Non-pigmented ciliary epithelial cell (primary cell): ENCODE measurements at regions not wholly inside any gene's neighbourhood (a gene's known extent, or its start where the extent isn't known, plus 50 kb on each side); places are given as distances from the start of the nearest gene placed in this dataset.

Experiments used
- DNase-seq: peaks from one replicate; pipeline ENCODE4 v3.0.0-alpha.2; 2010; ENCODE audit warnings: low read depth

- no peak for DNase-seq
These were observed 113.7 kb upstream of the DHX40 start for GRCh38 chr17:59451706-59452105.

GRCh38 chr17:59454633-59455105 is 110.7 kb upstream of the DHX40 start:
- no peak for DNase-seq

DNA sequence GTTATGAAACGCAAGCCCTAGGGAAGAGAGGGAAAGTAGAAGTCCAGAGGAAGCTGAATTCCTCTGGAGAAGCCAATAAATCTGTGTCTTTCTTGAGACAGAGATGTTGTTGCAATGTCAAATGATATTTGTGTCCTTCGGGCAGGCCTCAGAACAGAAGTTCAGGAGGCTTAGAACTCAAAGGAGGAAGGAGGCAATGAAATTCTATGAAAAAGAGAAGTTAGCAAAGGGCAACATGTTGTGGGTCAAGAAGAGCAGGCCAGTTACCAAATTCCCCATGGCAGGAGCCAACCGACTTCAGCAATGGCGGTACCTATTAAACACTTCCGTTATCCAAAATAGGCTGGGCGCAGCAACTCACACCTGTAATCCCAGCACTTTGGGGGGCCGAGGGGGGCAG is 109.0 kb upstream of the DHX40 start:
- no peak for DNase-seq

GRCh38 chr17:59456923-59457615 is 108.3 kb upstream of the DHX40 start:
- no peak for DNase-seq

- DNase-seq, result no peak
These were observed 103.0 kb upstream of the DHX40 start for GRCh38 chr17:59462385-59462784.

DNA sequence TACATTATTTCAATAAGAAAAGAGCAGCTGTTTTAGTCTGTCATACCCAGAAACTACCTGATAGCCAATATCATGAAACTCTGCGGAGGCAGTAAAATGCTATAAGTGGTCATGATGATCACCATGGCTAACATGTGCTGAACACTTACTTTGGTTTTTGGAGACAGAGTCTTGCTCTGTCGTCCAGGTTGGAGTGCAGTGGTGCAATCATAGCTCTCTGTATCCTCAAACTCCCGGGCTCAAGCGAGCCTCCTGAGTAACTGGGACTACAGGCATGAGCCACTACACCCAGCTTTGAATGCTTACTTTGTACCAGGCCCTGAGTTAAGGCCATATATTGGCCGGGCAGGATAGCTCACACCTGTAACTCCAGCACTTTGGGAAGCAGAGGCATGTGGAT is 101.2 kb upstream of the DHX40 start:
- no peak for DNase-seq

- DNase-seq, result no peak
These were observed 99.5 kb upstream of the DHX40 start for GRCh38 chr17:59465949-59466307.

GRCh38 chr17:59466946-59467801 is 98.2 kb upstream of the DHX40 start:
- no peak for DNase-seq

DNA sequence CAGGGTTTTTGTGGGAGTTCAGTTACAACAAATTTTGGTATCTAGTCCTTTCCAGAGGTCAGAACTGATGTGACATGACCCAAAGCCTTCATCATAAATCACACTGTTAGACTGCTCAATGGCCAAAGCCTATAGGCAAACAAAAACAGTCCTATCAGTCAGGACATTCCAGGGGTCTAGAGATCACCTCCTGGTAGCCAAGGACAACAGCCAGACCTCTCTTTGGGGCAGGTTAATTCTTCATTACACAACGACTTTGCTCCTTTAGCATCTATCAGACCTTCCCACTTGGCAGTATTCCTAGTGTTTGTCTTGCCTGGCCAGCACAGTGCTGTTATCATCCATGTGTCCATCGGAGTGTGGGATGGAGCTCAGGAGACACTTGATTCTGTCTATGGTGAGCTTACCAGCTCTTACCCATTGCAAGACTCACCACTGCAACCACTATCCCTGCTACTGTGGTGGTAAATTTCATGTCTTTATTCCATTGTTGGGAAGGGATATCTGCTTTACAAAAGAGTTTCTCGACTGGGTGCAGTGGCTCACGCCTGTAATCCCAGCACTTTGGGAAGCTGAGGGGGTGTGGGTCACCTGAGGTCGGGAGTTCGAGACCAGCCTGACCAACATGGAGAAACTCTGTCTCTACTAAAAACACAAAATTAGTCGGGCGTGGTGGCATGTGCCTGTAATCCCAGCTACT is 95.5 kb upstream of the DHX40 start:
- no peak for DNase-seq

DNA sequence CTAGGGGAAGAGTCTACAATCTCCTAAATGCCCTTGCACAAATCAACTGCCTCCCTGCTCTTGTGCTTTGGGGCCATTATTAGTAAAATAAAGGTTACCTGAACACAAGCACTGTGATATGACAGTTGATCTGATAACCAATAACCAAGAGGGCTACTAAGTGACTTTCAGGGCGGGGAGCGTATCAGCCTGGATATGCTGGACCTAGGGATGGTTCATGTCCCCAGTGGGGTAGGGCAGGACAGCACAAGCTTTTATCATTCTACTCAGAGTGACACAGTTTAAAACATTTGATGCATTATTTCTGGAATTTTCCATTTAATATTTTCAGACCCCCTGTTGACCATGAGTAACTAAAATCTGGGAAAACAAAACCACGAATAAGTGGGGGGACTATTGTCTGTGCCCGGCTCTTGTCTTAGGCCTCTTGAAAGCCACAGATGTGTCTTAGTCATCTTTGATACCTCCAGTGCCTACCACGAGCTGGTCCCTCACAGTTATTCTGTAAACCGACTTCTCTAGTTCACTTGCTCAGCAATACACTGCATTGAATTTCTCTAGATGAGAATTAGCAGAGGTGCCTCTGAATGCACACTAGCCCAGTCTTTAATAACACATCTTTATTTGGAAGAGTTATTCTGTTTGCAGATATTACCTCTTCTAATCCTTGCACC is 94.6 kb upstream of the DHX40 start:
- DNase-seq, result no peak

DNA sequence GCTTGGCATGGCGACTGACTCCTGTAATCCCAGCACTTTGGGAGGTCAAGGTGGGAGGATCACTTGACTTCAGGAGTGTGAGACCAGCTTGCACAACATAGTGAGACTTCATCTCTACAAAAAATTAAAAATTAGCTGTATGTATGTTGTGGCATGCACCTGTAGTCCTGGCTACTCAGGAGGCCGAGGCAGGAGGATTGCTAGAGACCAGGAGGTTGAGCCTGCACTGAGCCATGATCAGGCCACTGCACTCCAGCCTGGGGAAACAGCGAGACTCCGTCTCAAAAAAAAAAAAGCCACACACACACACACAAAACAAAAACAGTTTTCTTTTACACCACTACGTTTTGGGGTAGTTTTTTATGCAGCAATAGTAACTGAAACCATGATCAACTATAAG is 89.0 kb upstream of the DHX40 start:
- DNase-seq, result no peak

DNA sequence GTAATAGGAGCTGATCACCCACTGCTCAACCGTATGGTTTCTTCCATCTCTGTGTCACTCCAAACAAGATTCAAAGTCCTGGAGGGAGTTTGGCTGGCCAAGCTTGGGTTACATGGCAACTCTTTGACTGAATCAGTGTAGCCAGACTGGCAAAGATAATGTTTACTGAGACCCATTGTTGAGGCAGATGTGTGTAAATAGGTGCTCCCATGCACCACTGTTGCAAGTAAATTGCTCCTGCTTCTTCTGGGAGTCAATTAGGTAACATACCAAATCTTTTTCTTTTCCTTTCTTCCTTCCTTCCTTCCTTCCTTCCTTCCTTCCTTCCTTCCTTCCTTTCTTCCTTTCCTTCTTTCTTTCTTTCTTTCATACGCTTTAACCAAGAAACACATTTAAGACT is 86.3 kb upstream of the DHX40 start:
- no peak for DNase-seq

GRCh38 chr17:59483860-59484259 is 81.5 kb upstream of the DHX40 start:
- no peak for DNase-seq

DNA sequence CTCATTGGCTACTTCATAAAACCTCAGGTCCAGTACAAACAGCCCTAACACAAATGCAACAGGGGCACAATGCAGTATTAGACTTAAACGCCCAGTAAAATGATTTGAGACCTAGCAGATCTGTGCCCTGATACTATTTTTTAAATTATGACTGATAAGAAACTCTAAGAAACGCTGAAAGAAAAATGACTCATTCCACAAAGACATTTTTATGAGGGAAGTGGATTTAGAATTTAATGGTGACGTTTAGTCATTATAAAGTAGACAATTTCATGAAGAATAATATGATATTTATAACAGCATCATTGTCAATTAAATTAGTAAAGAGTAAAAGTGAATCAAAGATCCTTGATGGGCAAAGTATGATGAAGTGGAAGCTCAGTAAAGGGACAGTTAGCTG is 80.4 kb upstream of the DHX40 start:
- DNase-seq, result no peak

DNA sequence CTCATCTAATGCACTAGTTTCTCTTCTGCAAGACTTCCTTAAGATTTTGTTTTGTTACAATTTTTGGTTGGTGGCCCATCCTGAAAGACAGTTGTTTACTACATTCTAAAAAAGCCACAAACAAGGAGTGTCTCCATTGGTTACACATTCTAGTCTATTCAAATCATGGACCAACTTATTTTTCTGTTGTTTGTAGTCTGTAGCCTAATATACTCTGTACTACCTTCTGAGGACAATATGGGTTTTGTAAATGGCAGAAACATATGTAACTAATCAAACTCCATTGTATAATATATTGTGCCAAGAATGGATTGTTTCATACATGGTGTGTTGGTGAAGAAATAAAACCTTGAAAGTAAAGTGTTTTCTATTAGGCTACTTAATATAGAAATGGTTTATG is 79.5 kb upstream of the DHX40 start:
- no peak for DNase-seq

GRCh38 chr17:59487161-59487873 is 78.1 kb upstream of the DHX40 start:
- no peak for DNase-seq

- DNase-seq, result no peak
These were observed 76.6 kb upstream of the DHX40 start for GRCh38 chr17:59488805-59489204.

DNA sequence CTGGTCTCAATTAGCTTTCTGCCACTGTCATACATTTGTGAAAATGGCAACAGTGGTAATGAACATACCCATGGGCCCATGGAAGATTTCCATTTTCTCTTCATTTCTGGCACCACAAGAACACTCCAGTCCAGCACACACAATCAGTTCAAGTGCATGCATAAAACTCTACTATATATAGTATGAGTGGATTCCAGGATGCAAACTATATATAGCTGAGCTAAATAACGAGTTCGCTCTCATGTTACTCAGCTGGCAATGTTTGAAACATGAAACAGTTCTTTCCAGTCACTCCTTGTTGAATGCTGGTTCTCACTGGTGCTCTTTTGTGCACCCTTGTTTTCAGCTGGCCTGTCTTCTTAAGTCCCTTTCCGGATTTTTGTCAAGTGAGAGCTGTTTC is 75.2 kb upstream of the DHX40 start:
- DNase-seq, result no peak

DNA sequence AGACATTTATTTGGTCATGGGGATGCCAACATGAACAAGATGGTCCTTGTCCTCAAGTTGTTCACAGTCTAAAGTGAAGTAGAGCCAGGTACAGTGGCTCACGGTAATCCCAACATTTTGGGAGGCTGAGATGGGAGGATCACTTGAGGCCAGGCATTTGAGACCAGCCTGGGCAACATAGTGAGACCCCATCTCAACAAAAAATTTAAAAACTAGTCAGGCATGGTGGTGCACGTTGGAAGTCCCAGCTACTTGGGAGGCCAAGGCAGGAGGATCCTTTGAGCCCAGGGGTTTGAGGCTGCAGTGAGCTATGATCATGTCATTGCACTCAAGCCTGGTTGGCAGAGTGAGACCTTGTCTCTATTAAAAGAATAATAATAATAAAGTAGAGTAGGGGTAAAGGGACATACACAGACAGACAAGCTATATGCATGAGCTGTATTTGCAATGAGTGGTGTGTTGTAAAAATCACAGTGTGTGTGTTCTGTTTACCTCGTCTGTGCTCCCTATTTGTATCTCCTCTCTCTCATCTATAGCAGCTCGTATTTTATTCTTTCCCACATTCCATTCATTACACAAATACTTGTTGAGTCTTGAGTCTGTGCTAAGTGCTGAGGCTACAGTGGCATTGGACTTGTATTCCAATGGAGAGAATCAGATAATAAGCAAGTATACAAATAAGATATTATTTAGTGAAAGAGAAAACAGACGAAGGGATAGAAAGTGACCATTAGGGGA is 73.9 kb upstream of the DHX40 start:
- DNase-seq, result no peak

GRCh38 chr17:59492091-59492451 is 73.3 kb upstream of the DHX40 start:
- no peak for DNase-seq

- DNase-seq, result no peak
These were observed 71.5 kb upstream of the DHX40 start for GRCh38 chr17:59493867-59494266.
